ENCODE measurements at regions not wholly inside any gene's neighbourhood (a gene's known extent, or its start where the extent isn't known, plus 50 kb on each side); places are given as distances from the start of the nearest gene placed in this dataset.
"Not testable (repeated sequence)": the region's sequence is repeated elsewhere in the genome, so short reads cannot be mapped to it uniquely, and the experiment has no call there.

GRCh38 chr2:131672471-131673399 is 145.0 kb downstream of the CCDC74A start:
- H3K79me2 ChIP-seq (ENCODE audit: control insufficient read depth, insufficient read depth, low read length); H3K9ac ChIP-seq (ENCODE audit: insufficient read depth in 1 of 2, low read depth in 2 of 2, low read length in 2 of 2); FAIRE-seq; H3K36me3 ChIP-seq (ENCODE audit: control insufficient read depth, insufficient read depth, low read length); H3K4me2 ChIP-seq (ENCODE audit: insufficient read depth, low read length); H4K20me1 ChIP-seq (replicated peaks; ENCODE audit: control insufficient read depth, insufficient read depth, low read length); H3K9me1 ChIP-seq (ENCODE audit: control insufficient read depth, insufficient read depth, low read length); H3K4me3 ChIP-seq; H3K27ac ChIP-seq (ENCODE audit: extremely low read depth, low read depth, low read length); H3K9me3 ChIP-seq (replicated peaks; ENCODE audit: control insufficient read depth, insufficient read depth, low read depth, low read length); H3K27me3 ChIP-seq (ENCODE audit: control insufficient read depth in 2 of 2, insufficient read depth in 2 of 2, low read length in 2 of 2); in situ Hi-C loops (cut with MboI); BruUV-seq (replicated peaks): not testable (repeated sequence)
- ChIA-PET POLR2A (interaction anchor here (0.6 to 0.8 kb wide), 3 partner anchors 170 to 247 kb away, joined by 3 read pairs; partner anchors contain the start of gene MZT2A), CTCF (ENCODE audit: low intra/inter-chr PET ratio) (interaction anchor here (0.7 to 3.2 kb wide), 3 partner anchors 180 to 267 kb away, joined by 3 to 12 read pairs (median 3); partner anchors contain the start of gene MZT2A)
- H2AFZ ChIP-seq (ENCODE audit: low read depth, low read length) = peak overlapping the region; percentile 38; the same call in 1 of the 2 replicates
- ATAC-seq (peak; percentile 98), DNase-seq (ENCODE audit: extremely low read depth in 1 of 4, low spot score in 3 of 4) (peak; percentile 30 to 51 (median 39))
- intact Hi-C loops (cut with micrococcal nuclease) = loop anchor here (1.0 to 5.0 kb wide), 4 partner anchors 130 to 475 kb away; partner anchors contain the start of gene MZT2A
- WGBS (ENCODE audit: insufficient coverage, low coverage, missing lambda C conversion rate) = 15% methylated on average over 33 of the region's 38 CpGs
- H3K4me1 ChIP-seq (replicated peaks in 1 of 2; ENCODE audit: control insufficient read depth in 2 of 2, insufficient read depth in 2 of 2, low read length in 2 of 2) = peaks cover 12 to 33% of the 10 kb centered on the region in 2 experiments; a peak in 4 of 5 replicates
- 0 out of 2 replicates have a peak, but pooled peaks have one; percentile 29 for TF ChIP-seq SMAD4 (CRISPR knock-in tag; conservative IDR thresholded peaks at IDR 0.05)
- TF ChIP-seq MTA3 (IDR thresholded peaks at IDR 0.05; ENCODE audit: borderline replicate concordance) = 0 out of 2 replicates have a peak, but pooled peaks have one; percentile 14
- TF ChIP-seq ARID2 (IDR thresholded peaks at IDR 0.05) = peak; percentile 88
- TF ChIP-seq STAG1 (CRISPR knock-in tag; IDR thresholded peaks at IDR 0.05; ENCODE audit: borderline replicate concordance) = peak; percentile 46
- TF ChIP-seq PRDM10 (IDR thresholded peaks at IDR 0.05; ENCODE audit: partially characterized antibody) = peak; percentile 43
- peak in 1 of 3 experiments; percentile 7 for TF ChIP-seq YY1 (IDR thresholded peaks at IDR 0.05; ENCODE audit: borderline replicate concordance in 1 of 3, control insufficient read depth in 1 of 3, extremely low read depth in 1 of 3, insufficient read depth in 3 of 3, insufficient read length in 1 of 3, insufficient replicate concordance in 2 of 3, low read depth in 1 of 3, low read length in 2 of 3)
- TF ChIP-seq CC2D1A (IDR thresholded peaks at IDR 0.05) = peak; percentile 59; the same call in 1 of the 2 replicates
- TF ChIP-seq DEAF1 (CRISPR knock-in tag; IDR thresholded peaks at IDR 0.05) = 0 out of 2 replicates have a peak, but pooled peaks have one; percentile 28
- TF ChIP-seq VEZF1 (CRISPR knock-in tag; IDR thresholded peaks at IDR 0.05) = peak; percentile 68

Measured in K562 (cell line).